ENCODE measurements at regions not wholly inside any gene's neighbourhood (a gene's known extent, or its start where the extent isn't known, plus 50 kb on each side); places are given as distances from the start of the nearest gene placed in this dataset.

DNA sequence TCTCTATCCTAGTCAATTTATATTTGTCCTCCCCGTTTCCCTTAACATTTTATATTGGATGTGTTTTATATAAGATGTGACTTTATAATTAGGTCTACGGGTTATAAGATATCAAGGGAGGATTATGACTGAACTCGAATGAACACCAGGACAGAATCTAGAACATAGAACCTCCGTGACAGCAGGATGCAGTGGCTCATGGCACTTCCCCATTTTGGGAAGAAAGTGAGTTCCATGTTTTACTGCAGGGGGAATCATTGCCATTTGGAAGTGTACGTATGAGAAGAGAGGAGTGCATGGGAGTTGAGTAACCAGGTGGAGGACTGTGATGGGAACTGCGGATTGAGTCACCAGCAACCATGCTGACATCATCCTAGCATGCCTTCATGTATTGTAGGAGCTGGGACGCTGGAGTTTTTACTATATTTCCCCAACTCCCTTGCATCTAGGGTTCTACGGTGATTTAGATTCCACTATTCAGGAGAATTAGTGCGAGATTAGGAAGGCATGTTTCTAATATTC, 56.1 kb upstream of the FOXC1 start:
- TF ChIP-seq, protein P1, sequence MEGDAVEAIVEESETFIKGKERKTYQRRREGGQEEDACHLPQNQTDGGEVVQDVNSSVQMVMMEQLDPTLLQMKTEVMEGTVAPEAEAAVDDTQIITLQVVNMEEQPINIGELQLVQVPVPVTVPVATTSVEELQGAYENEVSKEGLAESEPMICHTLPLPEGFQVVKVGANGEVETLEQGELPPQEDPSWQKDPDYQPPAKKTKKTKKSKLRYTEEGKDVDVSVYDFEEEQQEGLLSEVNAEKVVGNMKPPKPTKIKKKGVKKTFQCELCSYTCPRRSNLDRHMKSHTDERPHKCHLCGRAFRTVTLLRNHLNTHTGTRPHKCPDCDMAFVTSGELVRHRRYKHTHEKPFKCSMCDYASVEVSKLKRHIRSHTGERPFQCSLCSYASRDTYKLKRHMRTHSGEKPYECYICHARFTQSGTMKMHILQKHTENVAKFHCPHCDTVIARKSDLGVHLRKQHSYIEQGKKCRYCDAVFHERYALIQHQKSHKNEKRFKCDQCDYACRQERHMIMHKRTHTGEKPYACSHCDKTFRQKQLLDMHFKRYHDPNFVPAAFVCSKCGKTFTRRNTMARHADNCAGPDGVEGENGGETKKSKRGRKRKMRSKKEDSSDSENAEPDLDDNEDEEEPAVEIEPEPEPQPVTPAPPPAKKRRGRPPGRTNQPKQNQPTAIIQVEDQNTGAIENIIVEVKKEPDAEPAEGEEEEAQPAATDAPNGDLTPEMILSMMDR (conservative IDR thresholded peaks at IDR 0.05 in 1 of 2, IDR thresholded peaks at IDR 0.05 in 1 of 2; ENCODE audit: extremely low read depth in 1 of 2, insufficient read depth in 1 of 2, low read depth in 1 of 2, low read length in 2 of 2): no peak
- TF ChIP-seq EZH2 (IDR thresholded peaks at IDR 0.05; ENCODE audit: borderline replicate concordance, low read length): no peak
